GDM1 (cell line): ENCODE measurements at regions not wholly inside any gene's neighbourhood (a gene's known extent, or its start where the extent isn't known, plus 50 kb on each side); places are given as distances from the start of the nearest gene placed in this dataset.
"Not testable (repeated sequence)": the region's sequence is repeated elsewhere in the genome, so short reads cannot be mapped to it uniquely, and the experiment has no call there.

ENCODE experiments used
- DNase-seq: peaks from one replicate; lab custom pipeline; 2025; lab: John Stamatoyannopoulos, UW

DNA sequence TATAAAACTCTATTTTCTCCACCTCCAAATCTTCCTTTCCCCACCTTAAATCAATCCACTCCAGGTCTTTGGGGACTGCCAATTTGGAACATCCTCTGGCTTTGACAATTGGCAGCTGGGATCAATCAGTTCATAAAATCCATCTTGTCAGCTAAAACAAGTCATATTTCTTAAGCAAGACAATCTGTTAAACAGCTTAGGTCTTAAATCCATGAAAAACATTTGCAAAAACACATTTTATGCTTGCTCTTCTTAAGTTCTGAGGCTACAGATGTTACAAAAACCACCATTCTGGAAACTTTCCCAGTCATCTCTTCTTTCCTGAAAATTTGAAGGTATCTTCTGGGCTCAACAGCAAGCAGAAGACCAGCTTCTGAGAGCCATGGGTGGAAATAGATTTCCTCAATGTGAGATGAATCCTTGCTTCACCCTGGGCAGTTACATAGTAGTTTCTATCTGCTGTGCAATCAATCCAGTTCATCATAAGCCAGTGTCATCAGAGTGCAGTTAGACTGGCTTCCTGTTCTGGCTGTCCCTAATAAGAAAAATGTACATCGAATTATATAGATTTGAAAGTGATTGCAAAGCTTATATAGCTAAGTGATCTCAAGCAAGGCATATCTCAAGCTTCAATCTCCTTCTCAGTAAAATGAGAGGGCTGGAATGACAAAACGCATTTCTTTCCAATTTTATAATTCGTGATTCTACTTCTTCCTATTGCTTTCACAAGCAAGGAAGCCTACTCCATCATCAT lies 402.7 kb upstream of the INTU start:
- DNase-seq = no peak

DNA sequence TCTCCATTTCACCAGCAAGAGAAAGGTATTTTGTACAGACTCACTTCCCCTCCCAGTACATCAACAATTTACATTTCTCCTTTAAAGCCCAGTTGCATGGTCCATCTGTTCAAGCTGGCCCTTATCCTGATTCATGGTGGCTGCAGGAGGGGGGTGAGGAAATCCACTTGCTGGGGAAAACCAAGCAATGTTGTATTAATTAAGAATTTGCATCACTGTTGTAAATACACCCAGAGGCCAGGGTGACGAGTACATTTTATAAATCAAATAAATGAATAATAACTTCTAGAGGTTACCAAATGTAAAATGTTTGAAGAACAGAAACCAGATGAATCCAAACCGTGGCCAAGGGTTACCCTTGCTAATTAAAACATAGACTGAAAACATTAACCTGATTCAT lies 395.9 kb upstream of the INTU start:
- DNase-seq = no peak

DNA sequence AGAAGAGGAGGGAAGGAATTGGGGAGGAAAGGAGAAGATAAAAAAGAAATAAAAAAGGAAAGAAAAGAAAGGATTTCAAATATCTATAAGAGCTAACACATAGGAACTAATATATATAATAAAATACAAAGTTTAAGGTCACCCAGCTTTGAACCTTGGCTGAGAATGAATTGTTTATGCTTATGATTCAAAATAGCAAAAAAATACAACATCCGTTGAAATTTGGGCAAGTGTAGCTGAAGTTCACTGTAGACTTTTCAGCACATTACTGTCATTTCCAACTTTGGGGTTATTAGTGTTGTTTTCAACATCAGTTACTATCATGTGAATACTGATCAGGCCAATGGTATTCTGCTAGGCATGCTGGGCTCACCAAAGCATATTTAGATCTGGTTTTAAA lies 395.2 kb upstream of the INTU start:
- DNase-seq = no peak

DNA sequence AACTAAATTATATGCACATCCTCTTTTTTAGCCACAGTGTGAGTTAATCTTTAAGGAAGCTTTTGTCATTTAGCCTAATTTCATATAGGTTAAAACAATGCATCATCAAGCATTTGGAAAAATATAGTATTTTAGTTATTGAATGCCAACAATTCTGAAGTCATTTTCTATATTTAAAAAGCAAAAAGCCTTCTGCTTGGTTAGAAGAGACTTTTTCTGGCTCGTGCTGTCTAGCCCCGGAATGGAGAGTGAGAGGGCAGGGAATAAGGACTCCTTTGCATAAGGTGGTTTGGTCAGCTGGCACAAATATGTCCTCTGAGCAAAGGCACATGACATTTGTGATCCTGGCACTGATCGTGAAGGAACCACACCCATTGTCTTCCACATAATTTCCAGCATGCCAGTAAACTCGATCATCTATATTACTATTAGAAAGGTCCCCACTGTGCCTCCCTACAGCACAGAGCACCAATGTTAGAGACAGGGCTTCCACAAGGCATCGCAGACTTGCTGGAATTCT lies 393.7 kb upstream of the INTU start:
- DNase-seq = no peak

DNA sequence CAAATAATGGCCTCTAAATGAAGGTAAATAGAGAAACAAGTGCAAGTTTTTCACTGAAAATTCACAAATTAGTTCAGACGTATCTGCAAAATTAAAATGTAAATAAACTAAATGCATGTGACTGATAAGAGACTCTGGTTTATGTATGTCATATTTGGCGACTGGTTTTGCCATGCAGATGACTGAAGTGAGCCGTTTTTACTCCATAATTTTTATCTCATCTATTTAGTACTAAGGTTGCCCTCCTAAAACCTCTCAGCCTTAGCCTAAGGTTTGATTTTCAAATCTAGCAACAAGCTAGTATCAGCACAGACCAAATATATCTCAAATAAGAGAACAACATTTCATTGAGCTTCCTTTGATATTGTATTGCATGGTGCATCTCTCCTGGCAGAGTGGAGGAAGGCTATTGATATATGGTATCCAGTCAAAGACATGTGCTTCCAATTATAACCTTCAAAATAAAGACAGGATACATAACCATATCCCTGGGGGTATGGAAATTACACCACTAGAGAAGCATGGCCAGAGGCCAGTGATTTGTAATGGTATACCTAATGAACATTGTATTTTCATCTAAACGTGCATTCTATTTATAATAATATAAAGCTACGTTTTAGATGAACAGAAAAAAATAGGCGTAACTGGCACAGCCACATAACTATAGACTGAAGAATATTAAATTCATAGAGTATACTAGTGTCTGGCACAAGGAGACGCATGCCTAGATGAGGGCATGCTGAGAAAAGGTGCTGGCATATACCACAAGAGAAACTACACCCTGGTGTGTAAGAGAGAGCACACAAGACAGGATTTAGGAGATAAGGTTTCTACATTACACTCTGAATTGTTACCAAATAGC lies 392.6 kb upstream of the INTU start:
- DNase-seq = no peak

DNA sequence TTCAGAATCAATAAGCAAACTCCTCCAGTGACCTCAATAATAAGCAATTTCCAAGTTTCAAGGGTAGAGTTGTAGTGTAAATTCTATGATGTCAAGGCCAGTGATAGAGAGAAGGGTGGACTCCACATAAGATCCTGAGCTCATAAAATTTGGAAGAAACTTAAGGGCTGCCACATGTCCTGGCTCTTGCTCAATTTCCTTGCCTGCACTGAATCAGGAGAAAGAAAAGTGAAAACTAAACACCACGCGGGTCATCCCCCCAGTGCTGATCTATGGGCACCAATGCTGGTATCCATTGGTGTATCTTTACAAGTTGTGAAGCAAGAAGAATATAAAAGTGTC lies 392.0 kb upstream of the INTU start:
- no peak for DNase-seq

DNA sequence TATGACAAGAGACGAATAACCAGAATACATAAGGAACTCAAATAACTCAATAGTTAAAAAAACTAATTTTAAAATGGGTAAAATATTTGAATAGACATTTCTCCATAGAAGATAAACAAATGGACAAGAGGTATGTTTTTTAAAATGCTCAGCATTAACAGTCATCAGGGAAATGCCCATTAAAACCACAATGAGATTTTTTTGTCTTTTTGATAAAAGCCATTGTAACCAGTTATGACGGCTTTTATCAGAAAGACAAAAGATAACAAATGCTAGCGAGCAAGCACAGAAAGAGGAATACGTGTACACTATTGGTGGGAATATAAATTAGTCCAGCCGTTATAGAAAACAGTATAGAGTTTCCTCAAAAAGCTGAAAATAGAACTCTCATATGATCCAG lies 388.2 kb upstream of the INTU start:
- no peak for DNase-seq

DNA sequence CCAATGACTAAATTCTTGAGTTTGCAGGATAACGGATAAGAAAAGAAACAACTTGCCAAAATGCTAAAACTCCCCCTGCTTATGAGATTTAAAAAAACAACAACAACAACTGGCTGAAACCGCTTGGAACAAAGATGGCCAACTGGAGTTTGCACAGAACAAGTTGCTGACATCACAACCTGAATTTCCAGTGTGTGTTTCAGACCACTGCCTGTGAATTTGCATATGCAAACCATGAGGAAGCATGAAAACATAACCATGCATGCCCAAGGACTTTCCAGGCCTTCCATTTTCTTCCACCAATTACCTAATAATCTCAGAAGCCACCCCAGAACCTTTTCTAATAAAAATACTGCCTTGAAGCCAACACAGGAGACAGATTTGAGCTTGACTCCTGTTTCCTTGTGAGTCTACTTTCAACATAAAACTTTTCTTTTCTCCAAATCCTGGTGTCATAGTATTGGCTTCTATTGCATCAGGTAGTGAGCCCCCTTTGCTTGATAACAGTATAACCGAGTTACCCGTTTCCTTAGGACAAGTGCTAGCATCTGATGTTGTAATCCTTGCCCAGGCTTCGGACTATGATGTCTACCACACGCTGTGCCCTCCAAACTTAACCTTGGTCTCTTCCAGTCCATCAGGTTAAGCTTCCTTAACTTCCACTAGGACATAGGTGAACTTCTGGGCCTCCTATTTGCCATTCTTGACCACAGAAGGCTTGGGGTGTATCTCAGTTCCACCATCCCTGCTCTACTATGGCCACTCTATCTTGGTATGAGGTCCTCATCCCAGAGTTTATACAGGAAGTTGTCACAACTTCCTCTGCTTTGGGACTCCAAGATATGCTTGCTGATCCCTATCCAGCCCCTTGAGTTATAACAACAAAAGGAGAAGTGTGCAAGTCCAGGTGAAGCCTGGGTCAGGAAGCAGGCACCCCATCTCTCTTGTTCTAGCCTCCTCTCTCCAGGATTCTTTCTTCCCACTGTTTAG lies 385.5 kb upstream of the INTU start:
- no peak for DNase-seq

DNA sequence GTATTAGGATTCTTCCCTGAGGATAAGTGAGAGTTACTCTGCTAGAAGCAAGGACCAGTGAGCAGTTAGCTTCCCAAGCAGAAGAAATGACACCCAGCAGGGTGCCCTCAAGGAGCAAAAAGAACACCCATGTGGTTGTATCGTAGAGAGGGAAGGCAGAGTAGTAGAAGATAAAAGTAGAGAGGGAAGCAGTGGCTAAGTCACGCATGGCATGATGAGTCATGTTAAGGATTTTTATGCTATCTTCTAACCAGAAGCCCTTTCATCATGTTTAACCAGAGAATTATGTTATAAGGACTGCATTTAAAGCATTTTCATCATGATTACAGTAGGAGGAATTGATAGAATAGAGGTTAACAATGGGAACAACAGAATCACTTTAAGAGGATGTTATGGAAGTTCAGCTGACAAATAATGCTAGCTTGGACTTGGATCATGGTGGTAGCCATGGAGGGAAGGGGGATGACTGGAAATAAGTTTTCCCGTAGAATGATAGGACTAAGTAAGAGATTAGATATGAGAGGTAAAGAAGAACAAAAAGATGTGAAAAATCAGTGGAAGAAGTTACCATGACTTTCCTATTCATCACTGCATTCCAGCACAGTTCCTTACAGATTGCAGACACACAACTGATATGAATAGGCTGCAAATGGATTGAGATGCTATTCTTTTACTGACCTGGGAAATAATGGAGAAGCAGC lies 383.5 kb upstream of the INTU start:
- no peak for DNase-seq

DNA sequence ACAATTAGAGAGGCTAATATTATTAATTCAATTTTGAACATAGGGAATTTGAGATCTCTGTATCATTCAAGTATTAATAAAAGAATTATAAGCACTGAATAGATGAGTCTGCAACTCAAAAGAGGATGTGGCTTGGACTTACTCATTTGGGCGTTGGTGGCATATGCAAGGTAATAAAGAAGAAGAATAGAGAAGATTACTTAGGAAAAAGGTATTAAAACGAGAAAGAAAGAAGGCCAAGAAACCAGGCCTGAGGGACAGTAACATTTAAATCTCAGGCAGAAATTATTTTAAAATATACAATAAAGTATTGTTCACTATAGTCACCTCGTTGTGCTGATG lies 383.0 kb upstream of the INTU start:
- DNase-seq = no peak

DNA sequence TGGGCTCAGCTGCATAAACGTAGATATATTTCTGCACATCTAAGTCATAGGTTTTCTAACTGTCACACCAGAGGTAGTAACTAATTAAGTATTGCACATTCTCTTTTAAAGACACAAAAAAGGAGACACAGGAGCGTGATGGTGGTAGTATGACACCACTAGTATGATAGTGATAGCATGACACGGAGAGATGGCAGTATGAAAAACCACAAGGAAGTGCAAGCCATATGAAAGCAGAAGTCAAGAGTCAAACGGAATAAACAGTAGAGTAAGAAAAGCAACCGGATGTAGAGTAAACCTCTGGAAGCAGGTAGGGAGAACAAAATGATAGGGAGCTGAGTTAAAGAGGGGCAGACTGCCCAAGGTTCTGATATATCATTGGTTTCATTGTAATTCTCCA lies 382.2 kb upstream of the INTU start:
- DNase-seq = no peak

DNA sequence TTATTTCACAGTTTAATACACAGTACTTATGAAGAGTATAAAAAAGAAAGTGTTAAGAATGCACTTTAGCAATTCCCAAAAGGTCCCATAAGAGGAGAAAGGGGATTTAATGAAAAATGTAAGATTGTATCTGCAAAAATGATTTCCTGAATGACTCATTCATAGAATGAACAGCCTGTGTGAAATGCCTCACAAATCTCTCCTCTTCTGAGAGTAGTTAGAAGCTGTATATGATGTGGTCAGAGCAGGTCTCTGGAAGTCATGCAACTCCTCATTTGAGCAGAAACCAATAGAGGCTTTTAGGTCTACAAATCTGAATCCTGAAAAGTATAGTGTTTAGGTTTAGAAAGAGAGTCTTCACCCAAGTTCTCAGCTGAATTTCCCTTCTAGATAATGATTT lies 381.3 kb upstream of the INTU start:
- no peak for DNase-seq

DNA sequence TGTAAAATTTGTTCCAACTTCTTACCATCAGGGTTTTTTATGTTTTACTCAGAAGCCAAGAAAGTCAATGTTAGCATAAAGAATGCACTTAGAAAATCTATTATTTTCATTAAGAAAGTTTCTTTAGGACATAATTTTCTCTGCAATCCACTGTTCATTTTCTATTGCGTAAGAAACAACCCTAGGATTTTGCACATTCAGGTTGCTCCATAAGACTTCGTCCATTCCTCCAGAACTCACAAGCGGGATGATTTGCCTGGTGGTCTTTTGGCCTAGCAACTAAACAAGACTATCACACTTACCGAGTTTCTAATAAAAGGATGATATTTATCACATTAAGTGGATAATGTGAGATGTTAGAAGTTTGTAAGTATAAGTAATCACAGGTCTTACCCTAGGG lies 376.3 kb upstream of the INTU start:
- no peak for DNase-seq

DNA sequence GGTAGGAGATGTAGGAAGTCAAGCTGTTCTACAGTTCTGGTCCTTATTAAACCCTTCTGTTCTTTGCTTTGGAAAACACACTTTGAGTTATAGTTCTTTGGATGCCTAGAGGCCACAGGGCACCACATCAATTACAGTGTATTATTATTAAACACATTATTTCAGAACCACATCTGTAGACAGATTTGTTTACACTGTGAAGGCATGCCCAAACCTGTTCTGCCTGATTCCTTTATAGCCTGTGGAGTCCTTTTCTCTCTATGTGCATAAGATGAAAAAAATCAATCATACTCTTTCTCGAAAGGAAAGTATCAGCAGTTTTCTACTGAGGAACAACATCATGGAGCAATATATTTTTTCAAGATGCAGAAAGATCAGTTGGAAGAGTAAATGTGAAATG lies 371.3 kb upstream of the INTU start:
- no peak for DNase-seq

DNA sequence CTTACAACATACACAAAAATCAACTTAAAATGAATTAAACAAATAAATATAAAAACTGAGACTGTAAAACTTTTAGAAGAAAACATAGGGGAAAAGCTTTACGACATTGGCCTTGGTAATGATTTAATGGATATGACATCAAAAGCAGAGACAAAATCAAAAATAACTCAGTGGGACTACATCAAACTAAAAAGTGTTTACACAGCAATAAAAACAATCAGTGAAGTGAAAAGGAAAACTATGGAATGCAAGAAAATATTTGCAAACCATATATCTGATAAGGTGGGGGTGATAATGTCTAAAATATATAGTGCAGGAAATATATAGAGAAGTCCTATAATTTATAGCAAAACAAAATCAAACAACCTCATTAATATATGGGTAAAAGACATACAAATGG lies 364.4 kb upstream of the INTU start:
- DNase-seq = no peak

DNA sequence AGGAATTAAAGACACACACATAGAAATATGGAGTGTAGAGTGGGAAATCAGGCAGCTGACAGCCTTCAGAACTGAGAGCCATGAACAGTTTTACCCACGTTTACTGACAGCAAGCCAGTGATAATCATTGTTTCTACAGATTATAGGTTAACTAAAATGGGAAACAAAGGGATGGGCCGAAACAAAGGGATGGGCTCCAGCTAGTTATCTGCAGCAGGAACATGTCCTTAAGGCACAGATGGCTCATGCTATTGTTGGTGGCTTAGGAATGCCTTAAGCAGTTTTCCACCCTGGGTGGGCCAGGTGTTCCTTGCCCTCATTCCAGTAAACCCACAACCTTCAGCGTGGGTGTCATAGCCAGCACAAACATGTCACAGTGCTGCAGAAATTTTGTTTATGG lies 355.7 kb upstream of the INTU start:
- DNase-seq = not testable (repeated sequence)

DNA sequence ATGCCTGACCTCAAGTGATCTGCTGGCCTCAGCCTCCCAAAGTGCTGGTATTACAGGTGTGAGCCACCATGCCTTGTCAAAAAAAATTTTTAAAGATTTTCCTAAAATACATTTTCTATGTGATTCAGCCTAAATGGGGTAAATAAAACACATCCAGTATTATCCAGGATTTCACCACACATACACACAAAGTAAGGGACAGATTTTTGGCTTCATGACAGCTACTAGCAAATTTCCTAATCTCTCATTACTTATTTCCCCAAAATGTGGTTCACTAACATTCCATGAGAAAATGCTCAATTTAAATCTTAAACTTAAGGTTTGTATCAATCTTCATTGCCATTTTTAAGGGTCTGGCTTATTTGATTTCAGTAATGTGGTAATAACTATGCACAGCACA lies 348.5 kb upstream of the INTU start:
- DNase-seq = no peak

DNA sequence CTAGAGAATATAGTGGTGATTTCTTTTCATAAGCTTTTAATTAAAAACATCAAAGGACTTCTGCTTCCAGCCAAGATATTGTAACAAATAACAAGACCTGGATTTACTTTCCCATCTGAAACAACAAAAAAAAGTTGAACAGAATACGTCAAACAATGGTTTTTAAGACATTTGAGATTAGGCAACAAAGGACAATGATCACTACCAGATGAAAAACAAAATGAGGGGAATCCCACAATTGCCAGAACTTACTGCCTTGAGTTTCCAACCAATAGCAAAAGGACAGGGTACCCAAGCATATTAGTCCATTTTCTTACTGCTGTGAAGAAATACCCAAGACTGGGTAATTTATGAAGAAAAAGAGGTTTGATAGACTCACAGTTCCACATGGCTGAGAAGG lies 341.4 kb upstream of the INTU start:
- no peak for DNase-seq

DNA sequence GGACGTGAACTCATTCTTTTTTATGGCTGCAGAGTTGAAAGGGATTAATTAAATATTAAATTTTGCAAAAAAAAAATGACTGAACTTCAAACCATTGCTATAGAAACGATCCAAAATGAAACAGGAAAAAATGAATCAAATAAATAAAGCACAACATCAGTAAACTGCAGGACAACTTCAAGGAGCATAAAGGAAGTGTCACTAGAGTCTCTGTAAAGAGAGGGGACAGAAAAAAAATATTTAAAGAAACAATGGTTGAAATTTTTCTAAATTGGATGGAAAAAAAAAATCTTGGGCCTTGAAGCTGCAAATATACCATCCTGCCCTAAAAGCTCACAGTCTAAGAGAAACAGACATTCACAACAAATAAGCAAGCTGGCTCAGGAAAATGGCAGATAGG lies 339.3 kb upstream of the INTU start:
- no peak for DNase-seq

DNA sequence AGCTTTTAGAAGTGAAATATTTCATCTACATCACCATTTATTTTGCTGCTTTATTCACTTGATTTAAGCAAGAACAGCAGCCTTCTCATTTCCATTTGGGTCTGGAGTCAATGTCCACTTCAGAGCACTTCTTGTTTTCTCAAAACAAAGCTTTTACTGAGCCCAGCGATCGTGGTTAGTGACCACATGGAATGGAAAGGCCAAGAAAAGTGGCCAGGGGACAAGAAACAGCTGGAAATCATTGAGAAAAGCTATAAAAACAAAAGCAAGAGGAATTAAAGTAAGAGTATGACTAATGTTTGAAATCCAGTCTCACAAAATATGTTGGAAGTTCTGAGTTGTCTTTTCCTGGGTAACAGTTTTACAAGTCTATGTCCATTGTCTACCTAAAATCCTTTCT lies 328.4 kb upstream of the INTU start:
- no peak for DNase-seq

DNA sequence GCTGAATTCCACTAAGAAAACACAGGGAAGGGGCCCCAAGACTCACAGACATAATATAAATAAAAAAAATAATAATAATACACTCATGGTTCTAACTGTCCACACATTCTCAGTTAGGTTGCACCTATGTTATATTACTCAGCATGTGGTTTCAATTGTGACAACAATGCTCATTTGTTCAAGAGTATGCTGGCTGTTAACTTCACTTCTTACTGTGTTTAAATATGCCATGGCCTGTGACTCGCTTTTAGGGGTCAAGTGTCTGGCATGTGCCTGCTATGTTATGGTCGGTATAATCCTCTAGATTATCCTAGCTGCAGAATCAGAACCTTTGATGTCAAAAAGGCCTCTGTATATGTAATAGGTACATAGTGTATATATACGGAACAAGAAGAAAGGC lies 324.8 kb upstream of the INTU start:
- DNase-seq = no peak
